ENCODE measurements at regions not wholly inside any gene's neighbourhood (a gene's known extent, or its start where the extent isn't known, plus 50 kb on each side); places are given as distances from the start of the nearest gene placed in this dataset.

DNA sequence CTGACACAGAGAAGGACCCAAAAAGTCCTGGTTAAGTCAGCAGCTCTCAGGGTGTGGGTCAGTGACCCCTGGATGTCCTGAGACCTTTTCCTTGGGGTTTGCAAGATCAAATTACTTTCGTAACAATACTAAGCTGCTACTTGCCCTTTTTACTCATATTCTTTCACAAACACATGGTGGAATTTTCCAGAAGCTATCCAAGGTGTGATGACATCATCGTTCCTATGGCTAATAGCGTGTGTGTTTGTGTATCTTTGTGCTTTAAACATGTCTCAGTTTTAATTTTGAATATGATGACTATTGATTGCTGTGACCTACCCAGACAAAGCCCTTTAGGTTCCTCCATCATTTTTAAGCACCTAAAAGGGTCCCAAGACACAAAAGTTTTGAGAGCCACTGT is 176.2 kb downstream of the PHETA1 start:
- Histone ChIP-seq H3K9ac (replicated peaks in 1 of 4; ENCODE audit: extremely low read depth in 1 of 4, low read depth in 3 of 4, low read length in 3 of 4) (no peak overlapping the region), H3K18ac (ENCODE audit: extremely low read depth, low read length) (no peak overlapping the region), H3K23me2 (ENCODE audit: low read depth, low read length) (no peaks in the 10 kb centered on the region), H4K8ac (ENCODE audit: extremely low read depth, insufficient read depth, low read length) (no peak overlapping the region), H3K4me2 (ENCODE audit: insufficient read depth in 1 of 2, low read depth in 2 of 2, low read length in 2 of 2) (no peak overlapping the region; a peak in 1 of 4 replicates), H3K79me1 (ENCODE audit: low read depth, low read length) (no peaks in the 10 kb centered on the region; the same call in 1 of the 2 replicates), H3K4me1 (replicated peaks in 1 of 4; ENCODE audit: control insufficient read depth in 3 of 4, insufficient read depth in 4 of 4, low read length in 3 of 4) (peaks cover 3 to 17% (median 11%) of the 10 kb centered on the region in 4 experiments), H2BK12ac (ENCODE audit: low read depth, low read length) (no peak overlapping the region), H3K79me2 (ENCODE audit: control insufficient read depth in 1 of 2, insufficient read depth in 2 of 2, low read length in 2 of 2) (no peaks in the 10 kb centered on the region; a peak in 1 of 4 replicates), H3K9me3 (ENCODE audit: insufficient read depth in 2 of 2, low read depth in 1 of 2, low read length in 1 of 2) (no peaks in the 10 kb centered on the region), H2BK15ac (ENCODE audit: low read length) (no peak overlapping the region), H4K91ac (replicated peaks; ENCODE audit: insufficient read length, low read length) (no peak overlapping the region), H3K14ac (ENCODE audit: insufficient read length) (no peak overlapping the region), H4K20me1 (replicated peaks in 1 of 2; ENCODE audit: control insufficient read depth in 1 of 2, insufficient read depth in 2 of 2, low read length in 2 of 2) (peaks cover 4 to 5% of the 10 kb centered on the region in 2 experiments), H2BK5ac (ENCODE audit: low read depth, low read length) (no peak overlapping the region), H3K27ac (ENCODE audit: low read depth, low read length) (no peak overlapping the region), H2BK20ac (ENCODE audit: low read length) (no peak overlapping the region), H2AK5ac (ENCODE audit: low read depth, low read length) (no peak overlapping the region), H2AFZ (ENCODE audit: low read length) (no peak overlapping the region), H3K4me3 (ENCODE audit: extremely low read depth in 1 of 4, insufficient read depth in 2 of 4, low read depth in 3 of 4, low read length in 4 of 4) (no peak overlapping the region), H4K5ac (ENCODE audit: insufficient read length, low read depth, low read length) (no peak overlapping the region), H3K27me3 (replicated peaks in 1 of 4; ENCODE audit: control insufficient read depth in 3 of 4, extremely low read depth in 1 of 4, insufficient read depth in 3 of 4, low read length in 3 of 4) (no peaks in the 10 kb centered on the region), H3K23ac (ENCODE audit: insufficient read length) (no peak overlapping the region), H2BK120ac (replicated peaks; ENCODE audit: low read depth, low read length) (no peak overlapping the region), H3K4ac (replicated peaks; ENCODE audit: insufficient read length, low read depth, low read length) (no peak overlapping the region), H3K36me3 (ENCODE audit: control insufficient read depth in 2 of 4, insufficient read depth in 4 of 4, low read length in 3 of 4) (no peaks in the 10 kb centered on the region), H3K56ac (replicated peaks; ENCODE audit: insufficient read length, low read depth, low read length) (no peak overlapping the region)
- ChIA-PET POLR2A (ENCODE audit: partially characterized antibody) (interaction anchor here (0.7 to 0.8 kb wide), 2 partner anchors 18 to 276 kb away, joined by 3 read pairs; no protein-coding TSS in a partner anchor), CTCF (ENCODE audit: partially characterized antibody) (interaction anchor here (0.7 to 1.8 kb wide), 2 partner anchors 66 to 297 kb away, joined by 3 to 5 read pairs; no protein-coding TSS in a partner anchor)
- DNase-seq (ENCODE audit: low read depth in 1 of 2, low spot score in 2 of 2) (no peak), FAIRE-seq (no peak)
- no peak for TF ChIP-seq E2F6 (IDR thresholded peaks at IDR 0.05)
- no peak for TF ChIP-seq POLR2A (IDR thresholded peaks at IDR 0.05; ENCODE audit: control extremely low read depth in 1 of 2, low read depth in 2 of 2, low read length in 2 of 2)
- no peak for TF ChIP-seq SIN3A (conservative IDR thresholded peaks at IDR 0.05 in 1 of 2, IDR thresholded peaks at IDR 0.05 in 1 of 2; ENCODE audit: low read depth in 1 of 2, low read length in 2 of 2)
- TF ChIP-seq, protein P1, sequence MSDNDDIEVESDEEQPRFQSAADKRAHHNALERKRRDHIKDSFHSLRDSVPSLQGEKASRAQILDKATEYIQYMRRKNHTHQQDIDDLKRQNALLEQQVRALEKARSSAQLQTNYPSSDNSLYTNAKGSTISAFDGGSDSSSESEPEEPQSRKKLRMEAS (IDR thresholded peaks at IDR 0.05) = no peak
- TF ChIP-seq SP2 (IDR thresholded peaks at IDR 0.05; ENCODE audit: low read length) = no peak
- no peak for TF ChIP-seq SUZ12 (IDR thresholded peaks at IDR 0.05; ENCODE audit: low read length)
- TF ChIP-seq PHF8 (conservative IDR thresholded peaks at IDR 0.05; ENCODE audit: low read depth, low read length) = no peak
- 91% methylated on average over 3 of the region's 3 CpGs; no CpG with 5 or more reads in 1 of the 2 experiments for WGBS, 2 experiments (ENCODE audit: extremely low coverage in 1 of 2, insufficient coverage in 1 of 2, insufficient read length in 1 of 2, insufficient replicate concordance in 2 of 2, low coverage in 1 of 2, low lambda C conversion rate in 2 of 2, missing lambda C conversion rate in 1 of 2)
